KMS-11 (cell line): ENCODE measurements at regions not wholly inside any gene's neighbourhood (a gene's known extent, or its start where the extent isn't known, plus 50 kb on each side); places are given as distances from the start of the nearest gene placed in this dataset.

Experiments used
- H2AFZ ChIP-seq: fragments of 200-600 bp; sonication (generic); 2 replicates; pipeline ENCODE4 v1.6.1; 2016; ENCODE audit warnings: antibody characterized with exemption, mixed run types, low read depth
- H3K27ac ChIP-seq: fragments of 200-600 bp; sonication (generic); 2 replicates; pipeline ENCODE4 v1.6.1; 2016; ENCODE audit warnings: mild to moderate bottlenecking, mixed run types
- H3K27me3 ChIP-seq: fragments of 200-600 bp; sonication (generic); 2 replicates; pipeline ENCODE4 v1.6.1; 2017; ENCODE audit warnings: mild to moderate bottlenecking, low read depth, mixed run types, moderate library complexity; ENCODE audit not compliant: insufficient read depth
- H3K36me3 ChIP-seq: fragments of 200-600 bp; sonication (generic); 2 replicates; pipeline ENCODE4 v1.6.1; 2017; ENCODE audit warnings: mild to moderate bottlenecking, mixed run types; ENCODE audit not compliant: insufficient read depth
- H3K4me1 ChIP-seq: fragments of 200-600 bp; sonication (generic); 2 replicates; pipeline ENCODE4 v1.6.1; 2016; ENCODE audit warnings: mild to moderate bottlenecking, low read depth, mixed run types; ENCODE audit not compliant: poor library complexity, severe bottlenecking
- H3K4me2 ChIP-seq: fragments of 200-600 bp; sonication (generic); 2 replicates; pipeline ENCODE4 v1.7.0; 2016; ENCODE audit warnings: mild to moderate bottlenecking, mixed run types
- H3K4me3 ChIP-seq: fragments of 200-600 bp; sonication (generic); IDR thresholded peaks from 2 replicates; pipeline ENCODE4 v1.6.1; 2017; ENCODE audit warnings: low read depth, low read length, mixed read lengths; ENCODE audit not compliant: insufficient read depth
- H3K79me2 ChIP-seq: fragments of 200-600 bp; sonication (generic); 2 replicates; pipeline ENCODE4 v1.6.1; 2016; ENCODE audit warnings: low read depth, mixed run types; ENCODE audit not compliant: insufficient read depth
- H3K9ac ChIP-seq: fragments of 200-600 bp; sonication (generic); 2 replicates; pipeline ENCODE4 v1.6.1; 2016; ENCODE audit warnings: mild to moderate bottlenecking, mixed run types
- H4K20me1 ChIP-seq: fragments of 200-600 bp; sonication (generic); 2 replicates; pipeline ENCODE4 v1.6.1; 2016; ENCODE audit warnings: mild to moderate bottlenecking, mixed run types; ENCODE audit not compliant: insufficient read depth
- CTCF ChIP-seq: fragments of 200-600 bp; sonication (generic); conservative IDR thresholded peaks from 2 replicates; pipeline ENCODE4 v1.6.1; 2017; ENCODE audit warnings: low read depth, mild to moderate bottlenecking, antibody characterized with exemption, low read length, moderate library complexity, mixed read lengths

- TF ChIP-seq CTCF, result no peak
Measured at GRCh38 chr2:12795851-12796250, 79.1 kb downstream of the TRIB2 start.

DNA sequence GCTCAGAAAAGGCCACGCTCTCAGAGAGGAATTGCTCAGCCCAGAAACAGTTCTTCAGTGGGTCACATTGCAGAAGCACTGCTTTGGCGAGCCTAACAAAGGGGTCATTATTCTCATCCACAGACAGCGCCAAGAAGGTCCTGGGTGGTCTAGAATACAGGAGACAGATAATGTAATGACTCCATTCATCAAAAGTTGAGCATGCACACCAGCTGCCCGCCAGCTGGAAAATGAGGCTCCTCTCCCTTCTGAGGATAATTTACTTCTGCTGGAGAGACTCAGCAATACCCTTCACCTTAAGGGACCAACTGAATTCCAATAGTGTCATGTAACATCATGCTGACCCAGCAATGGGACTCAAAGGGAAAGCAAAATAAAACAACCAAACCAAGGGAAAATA, 79.9 kb downstream of the TRIB2 start:
- Histone ChIP-seq H4K20me1 (no peaks in the 10 kb centered on the region), H3K36me3 (no peaks in the 10 kb centered on the region), H3K4me1 (no peaks in the 10 kb centered on the region), H3K27me3 (no peaks in the 10 kb centered on the region), H3K4me3 (no peak overlapping the region), H3K27ac (no peak overlapping the region), H2AFZ (no peak overlapping the region), H3K79me2 (no peaks in the 10 kb centered on the region), H3K9ac (no peak overlapping the region), H3K4me2 (no peak overlapping the region)
- TF ChIP-seq CTCF, result no peak

More at GRCh38 chr2:12795851-12796250, 79.1 kb downstream of the TRIB2 start:
- no peak overlapping the region for H3K4me2 ChIP-seq
- no peak overlapping the region for H2AFZ ChIP-seq
- H3K36me3 ChIP-seq, result no peaks in the 10 kb centered on the region
- H3K4me3 ChIP-seq, result no peak overlapping the region
- H4K20me1 ChIP-seq, result no peaks in the 10 kb centered on the region
- H3K79me2 ChIP-seq, result no peaks in the 10 kb centered on the region
- H3K9ac ChIP-seq, result no peak overlapping the region
- H3K27me3 ChIP-seq, result no peaks in the 10 kb centered on the region
- no peak overlapping the region for H3K27ac ChIP-seq
- H3K4me1 ChIP-seq, result no peaks in the 10 kb centered on the region

GRCh38 chr2:12797815-12798214, 81.1 kb downstream of the TRIB2 start:
- no peaks in the 10 kb centered on the region for H3K4me1 ChIP-seq
- H3K27me3 ChIP-seq, result no peaks in the 10 kb centered on the region
- H3K4me3 ChIP-seq, result no peak overlapping the region
- H3K36me3 ChIP-seq, result no peaks in the 10 kb centered on the region
- no peaks in the 10 kb centered on the region for H3K79me2 ChIP-seq
- H3K4me2 ChIP-seq, result no peak overlapping the region
- no peaks in the 10 kb centered on the region for H4K20me1 ChIP-seq
- no peak overlapping the region for H3K27ac ChIP-seq
- no peak for TF ChIP-seq CTCF
- no peak overlapping the region for H2AFZ ChIP-seq
- no peak overlapping the region for H3K9ac ChIP-seq

DNA sequence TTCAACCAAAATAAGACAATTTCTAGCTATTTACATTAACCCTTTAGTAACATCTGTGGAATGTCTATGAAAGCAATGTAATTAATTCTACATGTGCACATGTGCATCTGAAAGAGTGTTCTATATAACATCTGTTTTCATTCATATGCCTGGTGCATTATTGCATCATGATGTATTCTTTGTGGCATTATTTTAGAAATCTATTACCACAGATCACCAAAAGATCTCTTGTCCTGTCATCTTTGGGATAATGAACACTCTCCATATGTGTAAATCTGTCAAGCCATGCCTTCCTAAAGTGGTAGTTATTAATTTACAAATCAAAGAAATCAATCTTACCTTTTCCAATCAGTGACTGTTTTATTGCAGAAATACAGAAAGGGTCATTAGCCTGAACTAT, 86.9 kb downstream of the TRIB2 start:
- TF ChIP-seq CTCF, result no peak
- no peaks in the 10 kb centered on the region for H3K4me1 ChIP-seq
- H3K4me2 ChIP-seq, result no peak overlapping the region
- H3K79me2 ChIP-seq, result no peaks in the 10 kb centered on the region
- no peak overlapping the region for H2AFZ ChIP-seq
- H3K27ac ChIP-seq, result no peak overlapping the region
- H3K9ac ChIP-seq, result no peak overlapping the region
- H4K20me1 ChIP-seq, result no peaks in the 10 kb centered on the region
- H3K4me3 ChIP-seq, result no peak overlapping the region
- H3K36me3 ChIP-seq, result no peaks in the 10 kb centered on the region
- H3K27me3 ChIP-seq, result no peaks in the 10 kb centered on the region
